Upper lobe of left lung (tissue), 4 donors: ENCODE measurements at regions not wholly inside any gene's neighbourhood (a gene's known extent, or its start where the extent isn't known, plus 50 kb on each side); places are given as distances from the start of the nearest gene placed in this dataset.

Experiments
- EP300 ChIP-seq, 4 donors: sonication (generic); formaldehyde crosslinking; IDR thresholded peaks; one replicate each; pipeline ENCODE4 v1.5.1; 2017; ENCODE audit warnings: antibody characterized with exemption in 4 of 4, control low read depth in 2 of 4
- TF ChIP-seq, protein P1 (sequence below), 6 experiments: fragments of 450-650 bp in 4 of 6; fragments of 200-600 bp in 2 of 6; sonication (generic) in 2 of 6; IDR thresholded peaks; one replicate each; pipeline ENCODE4 v1.5.1; 2016 to 2019; ENCODE audit warnings: antibody characterized with exemption in 6 of 6

GRCh38 chr17:14752011-14752410, 451.1 kb downstream of the HS3ST3B1 start:
- no peak for TF ChIP-seq EP300 (IDR thresholded peaks at IDR 0.05)
- TF ChIP-seq, protein P1, sequence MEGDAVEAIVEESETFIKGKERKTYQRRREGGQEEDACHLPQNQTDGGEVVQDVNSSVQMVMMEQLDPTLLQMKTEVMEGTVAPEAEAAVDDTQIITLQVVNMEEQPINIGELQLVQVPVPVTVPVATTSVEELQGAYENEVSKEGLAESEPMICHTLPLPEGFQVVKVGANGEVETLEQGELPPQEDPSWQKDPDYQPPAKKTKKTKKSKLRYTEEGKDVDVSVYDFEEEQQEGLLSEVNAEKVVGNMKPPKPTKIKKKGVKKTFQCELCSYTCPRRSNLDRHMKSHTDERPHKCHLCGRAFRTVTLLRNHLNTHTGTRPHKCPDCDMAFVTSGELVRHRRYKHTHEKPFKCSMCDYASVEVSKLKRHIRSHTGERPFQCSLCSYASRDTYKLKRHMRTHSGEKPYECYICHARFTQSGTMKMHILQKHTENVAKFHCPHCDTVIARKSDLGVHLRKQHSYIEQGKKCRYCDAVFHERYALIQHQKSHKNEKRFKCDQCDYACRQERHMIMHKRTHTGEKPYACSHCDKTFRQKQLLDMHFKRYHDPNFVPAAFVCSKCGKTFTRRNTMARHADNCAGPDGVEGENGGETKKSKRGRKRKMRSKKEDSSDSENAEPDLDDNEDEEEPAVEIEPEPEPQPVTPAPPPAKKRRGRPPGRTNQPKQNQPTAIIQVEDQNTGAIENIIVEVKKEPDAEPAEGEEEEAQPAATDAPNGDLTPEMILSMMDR (IDR thresholded peaks at IDR 0.05), result no peak
